ENCODE measurements at regions not wholly inside any gene's neighbourhood (a gene's known extent, or its start where the extent isn't known, plus 50 kb on each side); places are given as distances from the start of the nearest gene placed in this dataset.

DNA sequence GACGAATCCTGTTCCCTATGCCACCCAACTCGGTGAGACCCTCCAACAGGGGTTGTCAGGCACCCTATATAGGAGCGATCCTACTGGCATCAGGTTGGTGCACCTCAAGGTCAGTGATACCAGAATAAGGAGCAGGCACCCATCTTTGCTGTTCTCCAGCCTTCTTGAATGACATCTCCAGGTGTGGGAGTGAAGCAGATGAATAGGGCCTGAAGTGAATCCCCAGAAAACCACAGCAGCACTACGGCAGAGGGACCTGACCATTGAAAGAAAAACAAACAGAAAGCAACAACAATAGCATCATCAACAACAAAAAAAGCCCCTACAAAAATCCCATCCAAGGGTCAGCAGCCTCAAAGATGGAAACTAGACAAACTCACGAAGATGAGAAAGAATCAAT is 445.2 kb upstream of the ATP2B1 start:
- ATAC-seq: no peak
- Histone ChIP-seq H3K4me3 (no peak overlapping the region), H3K4me1 (no peaks in the 10 kb centered on the region), H3K27me3 (no peaks in the 10 kb centered on the region), H3K36me3 (no peaks in the 10 kb centered on the region), H3K27ac (no peak overlapping the region), H3K9me3 (peaks cover 0 to 3% (median 0%) of the 10 kb centered on the region in 12 donors)
- DNase-seq: no peak
- intact Hi-C loops (cut with DNase I): no loop called here
- whole genome bisulfite sequencing, 4 donors: 94 to 99% (median 95%) methylated on average over 3 to 5 of the region's 5 CpGs
- TF ChIP-seq POLR2A (IDR thresholded peaks at IDR 0.05): no peak
- TF ChIP-seq, protein P1, sequence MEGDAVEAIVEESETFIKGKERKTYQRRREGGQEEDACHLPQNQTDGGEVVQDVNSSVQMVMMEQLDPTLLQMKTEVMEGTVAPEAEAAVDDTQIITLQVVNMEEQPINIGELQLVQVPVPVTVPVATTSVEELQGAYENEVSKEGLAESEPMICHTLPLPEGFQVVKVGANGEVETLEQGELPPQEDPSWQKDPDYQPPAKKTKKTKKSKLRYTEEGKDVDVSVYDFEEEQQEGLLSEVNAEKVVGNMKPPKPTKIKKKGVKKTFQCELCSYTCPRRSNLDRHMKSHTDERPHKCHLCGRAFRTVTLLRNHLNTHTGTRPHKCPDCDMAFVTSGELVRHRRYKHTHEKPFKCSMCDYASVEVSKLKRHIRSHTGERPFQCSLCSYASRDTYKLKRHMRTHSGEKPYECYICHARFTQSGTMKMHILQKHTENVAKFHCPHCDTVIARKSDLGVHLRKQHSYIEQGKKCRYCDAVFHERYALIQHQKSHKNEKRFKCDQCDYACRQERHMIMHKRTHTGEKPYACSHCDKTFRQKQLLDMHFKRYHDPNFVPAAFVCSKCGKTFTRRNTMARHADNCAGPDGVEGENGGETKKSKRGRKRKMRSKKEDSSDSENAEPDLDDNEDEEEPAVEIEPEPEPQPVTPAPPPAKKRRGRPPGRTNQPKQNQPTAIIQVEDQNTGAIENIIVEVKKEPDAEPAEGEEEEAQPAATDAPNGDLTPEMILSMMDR (IDR thresholded peaks at IDR 0.05): no peak

DNA sequence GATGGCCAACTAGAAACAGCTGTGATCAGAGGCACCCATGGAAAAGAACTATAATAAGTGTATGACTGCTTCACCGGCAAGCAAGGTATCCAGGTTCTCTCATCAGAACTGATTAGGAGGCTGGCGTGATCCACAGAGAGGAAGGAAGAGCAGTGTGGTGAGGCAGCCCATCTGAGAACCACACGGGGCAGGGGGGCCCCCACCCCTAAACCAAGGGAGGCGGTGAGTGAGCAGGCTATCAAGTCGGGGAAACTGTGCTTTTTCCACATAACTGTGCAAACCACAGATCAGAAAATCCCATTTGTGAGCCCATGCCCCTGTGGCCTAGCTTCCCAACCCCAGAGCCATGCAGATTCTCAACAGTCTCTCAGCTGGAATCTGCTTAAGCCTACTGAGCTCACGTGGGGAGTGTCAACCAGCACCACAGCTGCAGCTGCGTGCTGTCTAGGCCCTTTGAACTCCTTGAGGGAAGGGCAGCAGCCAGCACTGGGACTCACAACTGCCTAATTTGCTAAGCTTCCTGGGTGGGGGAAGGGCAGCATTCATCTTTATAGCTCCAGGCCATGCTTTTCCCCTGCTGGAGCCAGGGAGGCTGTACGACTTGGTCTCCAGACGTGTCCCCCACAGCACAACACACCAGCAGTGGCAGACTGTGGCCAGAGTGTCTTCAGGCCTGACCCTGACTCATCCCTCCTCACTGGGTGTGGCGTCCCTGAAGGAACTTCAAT is 444.4 kb upstream of the ATP2B1 start:
- Histone ChIP-seq H3K27ac (no peak overlapping the region), H3K4me1 (no peaks in the 10 kb centered on the region), H3K9me3 (peaks cover 0 to 3% (median 0%) of the 10 kb centered on the region in 12 donors), H3K27me3 (no peaks in the 10 kb centered on the region), H3K4me3 (no peak overlapping the region), H3K36me3 (no peaks in the 10 kb centered on the region)
- ATAC-seq: no peak
- no peak for DNase-seq
- 73 to 77% (median 75%) methylated on average over 7 to 10 of the region's 10 CpGs for WGBS, 4 donors
- intact Hi-C loops (cut with DNase I): no loop called here
- TF ChIP-seq, protein P1 (IDR thresholded peaks at IDR 0.05): no peak
- no peak for TF ChIP-seq POLR2A (IDR thresholded peaks at IDR 0.05)

DNA sequence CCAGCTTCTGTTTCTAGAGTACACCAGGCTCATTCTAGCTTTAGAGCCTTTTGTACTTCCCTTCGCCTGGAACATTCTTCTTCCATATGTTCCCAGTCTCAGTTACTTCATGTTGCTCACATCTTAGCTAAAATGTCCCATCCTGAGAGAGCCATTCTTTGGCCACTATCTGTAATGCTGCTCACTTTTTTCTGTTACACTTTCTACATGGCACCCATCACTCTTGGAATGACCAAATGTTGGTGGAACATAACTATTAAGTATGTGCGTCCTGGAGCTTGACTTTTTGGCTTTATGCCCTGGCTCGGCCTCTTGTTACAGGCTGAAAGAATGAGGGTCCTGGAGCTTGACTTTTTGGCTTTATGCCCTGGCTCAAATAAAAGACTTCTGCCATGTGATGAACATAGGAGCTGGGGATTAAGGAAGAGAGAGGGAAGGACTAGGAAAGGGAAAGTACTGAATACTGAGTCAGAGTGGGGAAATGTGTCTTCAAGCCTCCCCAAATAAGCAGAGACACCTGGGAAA is 442.9 kb upstream of the ATP2B1 start:
- H3K36me3 ChIP-seq: no peaks in the 10 kb centered on the region
- no peaks in the 10 kb centered on the region for H3K4me1 ChIP-seq
- no peak for DNase-seq
- no peak overlapping the region for H3K4me3 ChIP-seq
- H3K27me3 ChIP-seq: no peaks in the 10 kb centered on the region
- 45 to 56% (median 49%) methylated on average over 3 of the region's 3 CpGs for WGBS, 4 donors
- peaks cover 0 to 3% (median 0%) of the 10 kb centered on the region in 12 donors for H3K9me3 ChIP-seq
- TF ChIP-seq, protein P1 (IDR thresholded peaks at IDR 0.05): no peak
- TF ChIP-seq POLR2A (IDR thresholded peaks at IDR 0.05): no peak
- no peak overlapping the region for H3K27ac ChIP-seq
- no peak for ATAC-seq
- intact Hi-C loops (cut with DNase I): no loop called here

DNA sequence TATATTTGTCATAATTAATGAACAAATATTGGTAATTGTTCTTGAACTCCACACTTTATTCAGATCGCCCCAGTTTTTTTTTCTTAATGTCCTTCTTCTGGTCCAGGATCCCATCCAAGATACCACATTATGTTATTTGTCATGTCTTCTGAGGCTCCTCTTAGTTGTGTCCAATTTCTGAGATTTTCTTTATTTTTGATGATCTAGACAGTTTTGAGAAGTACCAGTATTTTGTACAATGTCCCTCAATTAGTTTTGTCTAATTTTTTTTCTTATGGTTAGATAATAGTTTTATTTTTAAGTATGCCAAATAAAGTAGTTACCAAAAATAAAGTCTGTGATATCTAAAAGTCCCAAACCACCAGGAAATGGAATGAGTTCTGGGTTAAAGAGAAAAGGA is 440.8 kb upstream of the ATP2B1 start:
- intact Hi-C loops (cut with DNase I): no loop called here
- no peak overlapping the region for H3K27ac ChIP-seq
- WGBS, 4 donors: 92 to 99% (median 96%) methylated on average over 1 of the region's 1 CpG
- no peak overlapping the region for H3K4me3 ChIP-seq
- no peaks in the 10 kb centered on the region for H3K36me3 ChIP-seq
- no peaks in the 10 kb centered on the region for H3K27me3 ChIP-seq
- H3K9me3 ChIP-seq: no peaks in the 10 kb centered on the region
- no peak for ATAC-seq
- H3K4me1 ChIP-seq: no peaks in the 10 kb centered on the region
- TF ChIP-seq POLR2A (IDR thresholded peaks at IDR 0.05): no peak
- TF ChIP-seq, protein P1 (IDR thresholded peaks at IDR 0.05): no peak
- DNase-seq: no peak

All from heart left ventricle (tissue), 16 donors.